ENCODE measurements at regions not wholly inside any gene's neighbourhood (a gene's known extent, or its start where the extent isn't known, plus 50 kb on each side); places are given as distances from the start of the nearest gene placed in this dataset.

GRCh38 chr21:28113718-28114117, 879.0 kb downstream of the LTN1 start:
- DNase-seq, result no peak

GRCh38 chr21:28112511-28112910, 880.2 kb downstream of the LTN1 start:
- no peak for DNase-seq

- DNase-seq, result peak; percentile 96
These were observed 881.5 kb downstream of the LTN1 start for GRCh38 chr21:28111151-28111619.

- peak; percentile 38 for DNase-seq
These were observed 882.0 kb downstream of the LTN1 start for GRCh38 chr21:28110716-28111115.

- DNase-seq, result no peak
These were observed 882.6 kb downstream of the LTN1 start for GRCh38 chr21:28110074-28110473.

GRCh38 chr21:28106370-28106890, 886.2 kb downstream of the LTN1 start:
- DNase-seq, result no peak

GRCh38 chr21:28104346-28104745, 888.3 kb downstream of the LTN1 start:
- no peak for DNase-seq

- DNase-seq, result peak; percentile 21
These were observed 892.3 kb downstream of the LTN1 start for GRCh38 chr21:28100366-28100765.

- peak; percentile 93 for DNase-seq
These were observed 893.5 kb downstream of the LTN1 start for GRCh38 chr21:28099001-28099705.

- no peak for DNase-seq
These were observed 901.2 kb downstream of the LTN1 start for GRCh38 chr21:28091466-28091865.

- DNase-seq, result no peak
These were observed 902.1 kb downstream of the LTN1 start for GRCh38 chr21:28090546-28090945.

GRCh38 chr21:28089599-28090441, 902.9 kb downstream of the LTN1 start:
- no peak for DNase-seq

GRCh38 chr21:28086861-28087581, 905.7 kb downstream of the LTN1 start:
- DNase-seq, result no peak

- DNase-seq, result no peak
These were observed 907.7 kb downstream of the LTN1 start for GRCh38 chr21:28084951-28085350.

GRCh38 chr21:28083350-28083749, 909.3 kb downstream of the LTN1 start:
- DNase-seq, result no peak

- no peak for DNase-seq
These were observed 914.6 kb downstream of the LTN1 start for GRCh38 chr21:28078126-28078525.

GRCh38 chr21:28074676-28075075, 918.0 kb downstream of the LTN1 start:
- DNase-seq, result no peak

- DNase-seq, result no peak
These were observed 920.1 kb downstream of the LTN1 start for GRCh38 chr21:28072601-28073000.

GRCh38 chr21:28069450-28069923, 923.2 kb downstream of the LTN1 start:
- peak; percentile 85 for DNase-seq

- peak; percentile 64 for DNase-seq
These were observed 924.0 kb downstream of the LTN1 start for GRCh38 chr21:28068455-28069358.
